NCI-H748 (cell line): ENCODE measurements at regions not wholly inside any gene's neighbourhood (a gene's known extent, or its start where the extent isn't known, plus 50 kb on each side); places are given as distances from the start of the nearest gene placed in this dataset.
"Not testable (repeated sequence)": the region's sequence is repeated elsewhere in the genome, so short reads cannot be mapped to it uniquely, and the experiment has no call there.

Experiments used
- DNase-seq: peaks from one replicate; lab custom pipeline; 2025; ENCODE audit not compliant: unreplicated experiment; lab: John Stamatoyannopoulos, UW

- no peak for DNase-seq
These were observed 214.6 kb upstream of the FAM241A start for GRCh38 chr4:111930659-111931058.

- no peak for DNase-seq
These were observed 211.6 kb upstream of the FAM241A start for GRCh38 chr4:111933703-111934102.

- no peak for DNase-seq
These were observed 210.9 kb upstream of the FAM241A start for GRCh38 chr4:111934314-111934713.

GRCh38 chr4:111937368-111937767 is 207.9 kb upstream of the FAM241A start:
- DNase-seq, result peak; percentile 47

GRCh38 chr4:111941957-111942356 is 203.3 kb upstream of the FAM241A start:
- no peak for DNase-seq

- peak; percentile 50 for DNase-seq
These were observed 201.5 kb upstream of the FAM241A start for GRCh38 chr4:111943796-111944203.

GRCh38 chr4:111945014-111945413 is 200.2 kb upstream of the FAM241A start:
- DNase-seq, result no peak

- no peak for DNase-seq
These were observed 198.5 kb upstream of the FAM241A start for GRCh38 chr4:111946800-111947199.

- DNase-seq, result no peak
These were observed 192.6 kb upstream of the FAM241A start for GRCh38 chr4:111952688-111953087.

- no peak for DNase-seq
These were observed 190.7 kb upstream of the FAM241A start for GRCh38 chr4:111954550-111954949.

- DNase-seq, result no peak
These were observed 190.3 kb upstream of the FAM241A start for GRCh38 chr4:111955001-111955400.

- no peak for DNase-seq
These were observed 188.1 kb upstream of the FAM241A start for GRCh38 chr4:111957116-111957515.

GRCh38 chr4:111957997-111958396 is 187.3 kb upstream of the FAM241A start:
- no peak for DNase-seq

GRCh38 chr4:111959222-111959621 is 186.0 kb upstream of the FAM241A start:
- no peak for DNase-seq

GRCh38 chr4:111960241-111960667 is 185.0 kb upstream of the FAM241A start:
- DNase-seq, result no peak

- DNase-seq, result not testable (repeated sequence)
These were observed 184.2 kb upstream of the FAM241A start for GRCh38 chr4:111961026-111961425.

- no peak for DNase-seq
These were observed 183.4 kb upstream of the FAM241A start for GRCh38 chr4:111961809-111962208.

- no peak for DNase-seq
These were observed 182.0 kb upstream of the FAM241A start for GRCh38 chr4:111963158-111963700.

GRCh38 chr4:111977419-111977965 is 167.8 kb upstream of the FAM241A start:
- DNase-seq, result no peak

GRCh38 chr4:111979921-111980320 is 165.3 kb upstream of the FAM241A start:
- DNase-seq, result no peak

GRCh38 chr4:111982089-111982488 is 163.2 kb upstream of the FAM241A start:
- DNase-seq, result no peak

- no peak for DNase-seq
These were observed 161.0 kb upstream of the FAM241A start for GRCh38 chr4:111984169-111984819.

GRCh38 chr4:111985426-111985825 is 159.8 kb upstream of the FAM241A start:
- DNase-seq, result no peak
